Chondrocyte (in vitro differentiated cells): ENCODE measurements at regions not wholly inside any gene's neighbourhood (a gene's known extent, or its start where the extent isn't known, plus 50 kb on each side); places are given as distances from the start of the nearest gene placed in this dataset.

Experiments
- DNase-seq: peaks from one replicate; pipeline ENCODE4 v3.0.0; 2021; ENCODE audit warnings: mixed read lengths, low spot score
- H3K27ac Mint-ChIP-seq: one replicate; pipeline ENCODE4 v1.8.0; 2021; ENCODE audit warnings: mild to moderate bottlenecking, moderate library complexity, mixed read lengths; ENCODE audit not compliant: unreplicated experiment
- H3K27me3 Mint-ChIP-seq: 2 replicates; pipeline ENCODE4 v1.8.0; 2021; ENCODE audit warnings: low read depth, mixed read lengths
- H3K36me3 Mint-ChIP-seq: 2 replicates; pipeline ENCODE4 v1.8.0; 2021; ENCODE audit warnings: low read depth, mixed read lengths
- H3K4me1 Mint-ChIP-seq: 2 replicates; pipeline ENCODE4 v1.8.0; 2021; ENCODE audit warnings: low read depth, mild to moderate bottlenecking, mixed read lengths
- H3K4me3 Mint-ChIP-seq: one replicate; pipeline ENCODE4 v1.8.0; 2021; ENCODE audit warnings: mild to moderate bottlenecking, moderate library complexity, mixed read lengths; ENCODE audit not compliant: unreplicated experiment
- H3K9me3 Mint-ChIP-seq: 2 replicates; pipeline ENCODE4 v1.8.0; 2021; ENCODE audit warnings: low read depth, mixed read lengths
- TF ChIP-seq, protein P1 (sequence below): fragments of 200-600 bp; sonication (generic); IDR thresholded peaks from 2 replicates; pipeline ENCODE4 v1.5.0; 2021; ENCODE audit warnings: antibody characterized with exemption, mild to moderate bottlenecking, moderate library complexity

DNA sequence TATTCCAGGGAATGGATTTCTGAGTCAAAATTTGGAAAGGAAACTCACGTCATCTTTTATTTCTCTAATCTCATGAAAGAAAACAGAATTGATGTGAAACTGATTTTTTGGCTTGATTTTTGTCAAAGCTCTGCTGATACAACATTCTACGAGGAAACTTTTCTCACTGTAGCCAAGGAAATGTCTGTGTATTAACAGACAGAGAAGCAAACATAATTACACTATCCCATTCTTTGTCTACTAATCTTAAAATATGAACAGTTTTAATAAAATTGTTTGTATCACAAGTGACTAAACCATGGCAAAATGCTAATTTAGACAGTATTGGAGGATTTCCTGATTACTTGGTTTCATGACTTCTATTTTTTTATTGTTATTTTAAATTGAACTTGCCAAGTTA lies 1437.0 kb downstream of the OTOL1 start:
- DNase-seq: no peak
- TF ChIP-seq, protein P1, sequence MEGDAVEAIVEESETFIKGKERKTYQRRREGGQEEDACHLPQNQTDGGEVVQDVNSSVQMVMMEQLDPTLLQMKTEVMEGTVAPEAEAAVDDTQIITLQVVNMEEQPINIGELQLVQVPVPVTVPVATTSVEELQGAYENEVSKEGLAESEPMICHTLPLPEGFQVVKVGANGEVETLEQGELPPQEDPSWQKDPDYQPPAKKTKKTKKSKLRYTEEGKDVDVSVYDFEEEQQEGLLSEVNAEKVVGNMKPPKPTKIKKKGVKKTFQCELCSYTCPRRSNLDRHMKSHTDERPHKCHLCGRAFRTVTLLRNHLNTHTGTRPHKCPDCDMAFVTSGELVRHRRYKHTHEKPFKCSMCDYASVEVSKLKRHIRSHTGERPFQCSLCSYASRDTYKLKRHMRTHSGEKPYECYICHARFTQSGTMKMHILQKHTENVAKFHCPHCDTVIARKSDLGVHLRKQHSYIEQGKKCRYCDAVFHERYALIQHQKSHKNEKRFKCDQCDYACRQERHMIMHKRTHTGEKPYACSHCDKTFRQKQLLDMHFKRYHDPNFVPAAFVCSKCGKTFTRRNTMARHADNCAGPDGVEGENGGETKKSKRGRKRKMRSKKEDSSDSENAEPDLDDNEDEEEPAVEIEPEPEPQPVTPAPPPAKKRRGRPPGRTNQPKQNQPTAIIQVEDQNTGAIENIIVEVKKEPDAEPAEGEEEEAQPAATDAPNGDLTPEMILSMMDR: no peak
- H3K4me3 Mint-ChIP-seq: no peak overlapping the region
- no peak overlapping the region for H3K27ac Mint-ChIP-seq
- peaks cover 2% of the 10 kb centered on the region for H3K27me3 Mint-ChIP-seq
- H3K9me3 Mint-ChIP-seq: no peaks in the 10 kb centered on the region
- H3K4me1 Mint-ChIP-seq: no peaks in the 10 kb centered on the region
- H3K36me3 Mint-ChIP-seq: no peaks in the 10 kb centered on the region

DNA sequence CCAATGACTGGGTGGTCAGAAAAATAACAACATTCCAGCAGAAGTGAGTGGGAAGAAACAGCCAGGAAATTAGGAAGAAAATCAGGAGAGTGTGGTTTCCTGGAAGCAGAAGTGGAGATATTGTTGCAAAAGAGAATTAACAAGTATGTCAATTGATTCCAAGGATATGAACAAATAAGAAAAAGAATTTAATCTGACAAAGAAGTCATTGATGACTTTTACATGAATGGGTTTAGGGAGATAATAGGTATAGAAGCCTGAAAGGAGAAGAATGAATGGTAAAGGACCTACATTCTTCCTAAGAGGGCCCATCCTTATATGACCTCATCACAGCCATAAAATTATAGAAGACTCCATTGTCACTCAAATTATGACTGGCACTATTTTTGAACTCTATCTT lies 1440.1 kb downstream of the OTOL1 start:
- H3K9me3 Mint-ChIP-seq: no peaks in the 10 kb centered on the region

DNA sequence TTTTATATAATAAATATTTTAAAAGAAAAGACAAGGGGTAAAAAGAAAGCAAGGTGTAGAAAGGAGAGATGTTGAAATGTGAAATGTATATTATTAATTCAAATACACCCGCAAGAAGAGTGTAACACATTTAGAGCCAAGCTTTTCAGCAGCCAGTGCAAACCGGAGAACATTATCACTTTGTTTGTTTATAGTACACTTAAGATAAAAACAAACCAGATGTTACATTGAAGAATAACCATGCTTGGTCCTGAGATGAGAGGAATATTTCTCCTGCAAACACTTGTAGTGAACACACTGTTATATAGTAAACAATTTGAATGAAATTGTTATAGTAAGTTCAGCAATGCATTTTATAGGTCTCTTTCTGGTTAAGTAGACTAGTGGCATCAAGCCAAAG lies 1441.5 kb downstream of the OTOL1 start:
- Mint-ChIP-seq H3K4me3 (no peak overlapping the region), H3K36me3 (no peaks in the 10 kb centered on the region), H3K9me3 (no peaks in the 10 kb centered on the region), H3K4me1 (no peaks in the 10 kb centered on the region), H3K27ac (no peak overlapping the region), H3K27me3 (no peaks in the 10 kb centered on the region)
- DNase-seq: no peak
- TF ChIP-seq, protein P1: no peak

More for the DNA sequence above, 1440.1 kb downstream of the OTOL1 start:
- peak overlapping the region; percentile 0 for H3K27ac Mint-ChIP-seq
- no peak for DNase-seq
- no peaks in the 10 kb centered on the region for H3K4me1 Mint-ChIP-seq
- H3K27me3 Mint-ChIP-seq: peaks cover 2% of the 10 kb centered on the region
- TF ChIP-seq, protein P1: no peak
- H3K36me3 Mint-ChIP-seq: no peaks in the 10 kb centered on the region
- H3K4me3 Mint-ChIP-seq: no peak overlapping the region

DNA sequence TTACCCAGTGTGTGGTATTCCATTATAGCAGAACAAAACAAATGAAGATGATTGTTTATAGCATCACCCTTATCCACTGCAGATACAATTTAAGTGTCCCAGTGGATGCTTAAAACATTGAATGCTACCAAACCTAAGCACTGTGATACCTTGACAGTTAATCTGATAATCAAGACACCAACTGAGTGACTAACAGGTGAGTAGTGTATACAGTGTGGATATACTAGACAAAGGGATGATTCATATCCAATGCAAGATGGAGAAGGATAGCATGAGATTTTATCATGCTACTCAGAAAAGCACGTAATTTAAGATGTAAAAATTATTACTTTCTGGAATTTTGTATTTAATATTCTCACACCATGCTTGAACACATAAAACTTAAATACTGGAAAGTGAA lies 1449.0 kb downstream of the OTOL1 start:
- no peak for DNase-seq
- Mint-ChIP-seq H3K4me1 (no peaks in the 10 kb centered on the region), H3K9me3 (no peaks in the 10 kb centered on the region), H3K4me3 (no peak overlapping the region), H3K27me3 (no peaks in the 10 kb centered on the region), H3K27ac (no peak overlapping the region), H3K36me3 (no peaks in the 10 kb centered on the region)
- TF ChIP-seq, protein P1: no peak

DNA sequence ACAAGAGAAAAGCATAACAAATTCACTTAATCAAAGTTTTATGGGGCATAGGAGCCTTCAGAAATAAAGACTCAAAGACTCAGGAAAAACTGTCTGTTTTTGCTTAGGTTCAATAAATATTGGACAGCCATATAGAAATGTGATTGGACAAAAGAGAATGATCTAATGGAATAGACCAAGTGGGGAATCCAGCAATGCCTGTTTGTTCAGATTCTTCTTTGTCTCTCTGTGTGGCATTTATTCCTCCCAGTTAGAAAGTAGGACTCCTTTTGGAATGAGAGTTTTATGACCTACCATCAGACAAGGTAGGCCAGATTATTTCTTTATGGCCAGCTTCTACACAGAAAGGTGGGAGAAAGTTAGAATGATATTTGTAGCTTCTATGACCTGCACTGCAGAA lies 1460.1 kb downstream of the OTOL1 start:
- no peak overlapping the region for H3K27ac Mint-ChIP-seq

More for the DNA sequence above, 1460.1 kb downstream of the OTOL1 start:
- H3K4me1 Mint-ChIP-seq: no peaks in the 10 kb centered on the region
- H3K9me3 Mint-ChIP-seq: peaks cover 2% of the 10 kb centered on the region
- DNase-seq: no peak
- TF ChIP-seq, protein P1: no peak
- H3K27me3 Mint-ChIP-seq: no peaks in the 10 kb centered on the region
- no peak overlapping the region for H3K4me3 Mint-ChIP-seq
- no peaks in the 10 kb centered on the region for H3K36me3 Mint-ChIP-seq
